ENCODE measurements at regions not wholly inside any gene's neighbourhood (a gene's known extent, or its start where the extent isn't known, plus 50 kb on each side); places are given as distances from the start of the nearest gene placed in this dataset.

- Histone ChIP-seq H2AFZ (ENCODE audit: low read depth, low read length) (no peak overlapping the region), H3K4me1 (ENCODE audit: insufficient read depth, low read length) (no peaks in the 10 kb centered on the region), H3K36me3 (ENCODE audit: insufficient read depth, low read length) (no peaks in the 10 kb centered on the region), H3K4me3 (ENCODE audit: low read length) (no peak overlapping the region), H3K27me3 (ENCODE audit: insufficient read depth, low read length) (peaks cover 6% of the 10 kb centered on the region), H3K9me3 (ENCODE audit: low read length) (no peaks in the 10 kb centered on the region)
Measured at GRCh38 chr17:79354173-79354820, 256.6 kb downstream of the RBFOX3 start.

GRCh38 chr17:79353548-79353947, 257.3 kb downstream of the RBFOX3 start:
- H3K4me1 ChIP-seq (ENCODE audit: insufficient read depth, low read length), result no peaks in the 10 kb centered on the region
- peaks cover 6% of the 10 kb centered on the region for H3K27me3 ChIP-seq (ENCODE audit: insufficient read depth, low read length)
- no peak overlapping the region for H2AFZ ChIP-seq (ENCODE audit: low read depth, low read length)
- no peak overlapping the region for H3K4me3 ChIP-seq (ENCODE audit: low read length)
- H3K36me3 ChIP-seq (ENCODE audit: insufficient read depth, low read length), result no peaks in the 10 kb centered on the region
- no peaks in the 10 kb centered on the region for H3K9me3 ChIP-seq (ENCODE audit: low read length)

DNA sequence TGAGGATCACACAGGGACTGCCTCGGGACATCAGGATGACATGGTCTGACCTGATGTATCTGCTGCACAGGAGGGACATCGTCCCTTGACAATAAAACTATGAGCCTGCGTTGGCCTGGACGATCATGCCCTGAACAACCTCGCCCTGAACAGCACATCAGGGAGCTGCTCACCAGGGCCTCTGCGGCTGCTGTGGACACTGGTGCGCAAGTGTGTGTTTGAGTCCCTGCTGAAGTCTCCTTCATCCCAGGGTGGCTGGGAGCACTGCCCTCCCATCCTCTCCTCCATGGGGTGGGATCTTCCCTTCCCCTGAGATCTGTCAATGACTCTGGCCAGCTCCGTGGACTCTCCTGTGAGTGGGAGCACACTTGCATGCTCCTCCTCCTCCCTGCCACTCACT, 257.8 kb downstream of the RBFOX3 start:
- no peaks in the 10 kb centered on the region for H3K9me3 ChIP-seq (ENCODE audit: low read length)
- no peaks in the 10 kb centered on the region for H3K36me3 ChIP-seq (ENCODE audit: insufficient read depth, low read length)
- H3K4me1 ChIP-seq (ENCODE audit: insufficient read depth, low read length), result no peaks in the 10 kb centered on the region
- H3K27me3 ChIP-seq (ENCODE audit: insufficient read depth, low read length), result peaks cover 6% of the 10 kb centered on the region
- no peak overlapping the region for H3K4me3 ChIP-seq (ENCODE audit: low read length)
- no peak overlapping the region for H2AFZ ChIP-seq (ENCODE audit: low read depth, low read length)

GRCh38 chr17:79350533-79350932, 260.3 kb downstream of the RBFOX3 start:
- Histone ChIP-seq H3K9me3 (ENCODE audit: low read length) (no peaks in the 10 kb centered on the region), H3K36me3 (ENCODE audit: insufficient read depth, low read length) (no peaks in the 10 kb centered on the region), H3K27me3 (ENCODE audit: insufficient read depth, low read length) (peaks cover 6% of the 10 kb centered on the region), H2AFZ (ENCODE audit: low read depth, low read length) (no peak overlapping the region), H3K4me3 (ENCODE audit: low read length) (no peak overlapping the region), H3K4me1 (ENCODE audit: insufficient read depth, low read length) (no peaks in the 10 kb centered on the region)

DNA sequence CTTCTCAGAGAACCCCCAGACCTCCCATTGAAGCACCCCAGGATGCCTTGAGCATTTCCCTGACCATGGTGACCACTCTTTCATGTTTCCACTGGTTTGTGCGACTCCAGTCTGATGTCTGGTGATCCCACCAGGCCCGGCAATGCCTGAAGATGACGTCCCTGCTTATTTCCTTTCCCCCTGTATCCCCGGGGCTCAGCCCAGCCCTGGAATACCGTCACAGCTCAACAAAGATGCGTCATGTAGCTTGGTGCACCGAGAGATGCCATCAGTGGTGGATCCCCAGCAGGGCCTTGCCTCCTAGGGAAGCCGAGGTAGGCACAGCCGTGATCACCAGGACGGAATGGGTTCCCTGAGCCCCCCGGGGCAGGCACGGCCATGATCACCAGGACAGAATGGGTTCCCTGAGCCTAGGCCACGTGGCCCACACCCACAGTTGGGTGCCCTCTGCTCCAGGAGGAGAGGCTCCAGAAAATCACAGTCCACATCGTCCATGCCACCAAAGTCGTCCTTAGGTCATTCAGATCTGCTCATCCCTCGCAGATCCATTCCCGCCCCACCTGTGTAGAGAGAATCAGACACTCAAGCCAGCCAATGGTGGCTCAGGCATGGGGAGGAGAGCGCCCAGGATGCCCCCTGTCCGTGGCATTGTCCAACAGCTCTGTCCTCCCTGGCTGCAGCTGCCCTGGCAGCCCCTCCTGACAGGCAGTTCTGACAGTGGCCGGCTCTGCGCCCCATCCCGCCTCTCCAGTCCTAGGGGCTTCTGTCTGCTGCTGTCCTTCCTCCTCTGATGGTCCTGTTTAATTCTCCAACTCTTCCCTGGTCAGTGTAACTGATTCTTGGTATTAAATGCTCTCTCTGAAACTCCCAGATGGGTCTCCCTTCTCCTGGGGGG, 261.1 kb downstream of the RBFOX3 start:
- Histone ChIP-seq H2AFZ (ENCODE audit: low read depth, low read length) (no peak overlapping the region), H3K4me3 (ENCODE audit: low read length) (no peak overlapping the region), H3K27me3 (ENCODE audit: insufficient read depth, low read length) (peaks cover 3% of the 10 kb centered on the region), H3K4me1 (ENCODE audit: insufficient read depth, low read length) (no peaks in the 10 kb centered on the region), H3K9me3 (ENCODE audit: low read length) (no peaks in the 10 kb centered on the region), H3K36me3 (ENCODE audit: insufficient read depth, low read length) (no peaks in the 10 kb centered on the region)

- H3K27me3 ChIP-seq (ENCODE audit: insufficient read depth, low read length), result peaks cover 7% of the 10 kb centered on the region
Measured at GRCh38 chr17:79342376-79342775, 267.8 kb downstream of the ENGASE start.

GRCh38 chr17:79341816-79342215, 267.2 kb downstream of the ENGASE start:
- H3K4me1 ChIP-seq (ENCODE audit: insufficient read depth, low read length), result no peaks in the 10 kb centered on the region
- no peak overlapping the region for H3K4me3 ChIP-seq (ENCODE audit: low read length)
- no peaks in the 10 kb centered on the region for H3K9me3 ChIP-seq (ENCODE audit: low read length)
- no peak overlapping the region for H2AFZ ChIP-seq (ENCODE audit: low read depth, low read length)
- H3K27me3 ChIP-seq (ENCODE audit: insufficient read depth, low read length), result peaks cover 7% of the 10 kb centered on the region
- H3K36me3 ChIP-seq (ENCODE audit: insufficient read depth, low read length), result no peaks in the 10 kb centered on the region

More at GRCh38 chr17:79342376-79342775, 267.8 kb downstream of the ENGASE start:
- no peaks in the 10 kb centered on the region for H3K36me3 ChIP-seq (ENCODE audit: insufficient read depth, low read length)
- H3K4me3 ChIP-seq (ENCODE audit: low read length), result no peak overlapping the region
- H3K4me1 ChIP-seq (ENCODE audit: insufficient read depth, low read length), result no peaks in the 10 kb centered on the region
- H3K9me3 ChIP-seq (ENCODE audit: low read length), result no peaks in the 10 kb centered on the region
- no peak overlapping the region for H2AFZ ChIP-seq (ENCODE audit: low read depth, low read length)

GRCh38 chr17:79341222-79341780, 266.7 kb downstream of the ENGASE start:
- Histone ChIP-seq H3K4me3 (ENCODE audit: low read length) (no peak overlapping the region), H2AFZ (ENCODE audit: low read depth, low read length) (no peak overlapping the region), H3K27me3 (ENCODE audit: insufficient read depth, low read length) (peaks cover 7% of the 10 kb centered on the region), H3K36me3 (ENCODE audit: insufficient read depth, low read length) (no peaks in the 10 kb centered on the region), H3K9me3 (ENCODE audit: low read length) (no peaks in the 10 kb centered on the region), H3K4me1 (ENCODE audit: insufficient read depth, low read length) (no peaks in the 10 kb centered on the region)

GRCh38 chr17:79340333-79341221, 266.0 kb downstream of the ENGASE start:
- Histone ChIP-seq H2AFZ (ENCODE audit: low read depth, low read length) (no peak overlapping the region), H3K4me1 (ENCODE audit: insufficient read depth, low read length) (no peaks in the 10 kb centered on the region), H3K4me3 (ENCODE audit: low read length) (no peak overlapping the region), H3K27me3 (ENCODE audit: insufficient read depth, low read length) (peaks cover 9% of the 10 kb centered on the region), H3K36me3 (ENCODE audit: insufficient read depth, low read length) (no peaks in the 10 kb centered on the region), H3K9me3 (ENCODE audit: low read length) (no peaks in the 10 kb centered on the region)

GRCh38 chr17:79339321-79339720, 264.7 kb downstream of the ENGASE start:
- no peak overlapping the region for H2AFZ ChIP-seq (ENCODE audit: low read depth, low read length)
- H3K36me3 ChIP-seq (ENCODE audit: insufficient read depth, low read length), result no peaks in the 10 kb centered on the region
- H3K4me1 ChIP-seq (ENCODE audit: insufficient read depth, low read length), result no peaks in the 10 kb centered on the region
- no peak overlapping the region for H3K4me3 ChIP-seq (ENCODE audit: low read length)
- H3K27me3 ChIP-seq (ENCODE audit: insufficient read depth, low read length), result peaks cover 9% of the 10 kb centered on the region
- no peaks in the 10 kb centered on the region for H3K9me3 ChIP-seq (ENCODE audit: low read length)

DNA sequence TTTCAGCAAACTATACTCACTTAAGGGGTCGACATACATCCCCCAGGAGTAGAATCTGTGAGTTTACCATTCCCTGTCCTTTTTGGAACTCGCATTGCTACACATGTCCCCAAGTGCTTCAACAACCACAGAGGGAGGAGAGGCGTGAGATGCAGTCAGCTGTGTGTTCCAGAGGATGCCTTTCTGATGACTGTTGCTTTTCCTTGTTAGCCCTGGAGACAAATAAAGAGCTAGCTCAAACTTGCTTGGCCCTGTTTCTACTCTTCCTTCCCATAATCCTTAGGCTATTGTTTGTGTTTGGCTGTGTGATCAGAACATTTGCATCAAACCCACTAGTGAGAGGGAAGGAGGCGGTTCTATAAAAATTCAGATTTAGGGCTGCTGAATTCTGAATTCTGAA, 264.0 kb downstream of the ENGASE start:
- Histone ChIP-seq H3K36me3 (ENCODE audit: insufficient read depth, low read length) (no peaks in the 10 kb centered on the region), H2AFZ (ENCODE audit: low read depth, low read length) (no peak overlapping the region), H3K4me1 (ENCODE audit: insufficient read depth, low read length) (no peaks in the 10 kb centered on the region), H3K9me3 (ENCODE audit: low read length) (no peaks in the 10 kb centered on the region), H3K4me3 (ENCODE audit: low read length) (no peak overlapping the region), H3K27me3 (ENCODE audit: insufficient read depth, low read length) (peaks cover 15% of the 10 kb centered on the region)

GRCh38 chr17:79338152-79338551, 263.5 kb downstream of the ENGASE start:
- Histone ChIP-seq H3K27me3 (ENCODE audit: insufficient read depth, low read length) (peaks cover 18% of the 10 kb centered on the region), H3K9me3 (ENCODE audit: low read length) (no peaks in the 10 kb centered on the region), H3K4me1 (ENCODE audit: insufficient read depth, low read length) (no peaks in the 10 kb centered on the region), H3K36me3 (ENCODE audit: insufficient read depth, low read length) (no peaks in the 10 kb centered on the region), H2AFZ (ENCODE audit: low read depth, low read length) (no peak overlapping the region), H3K4me3 (ENCODE audit: low read length) (no peak overlapping the region)
